Glutamatergic neuron (in vitro differentiated cells): ENCODE measurements at regions not wholly inside any gene's neighbourhood (a gene's known extent, or its start where the extent isn't known, plus 50 kb on each side); places are given as distances from the start of the nearest gene placed in this dataset.
"Not testable (repeated sequence)": the region's sequence is repeated elsewhere in the genome, so short reads cannot be mapped to it uniquely, and the experiment has no call there.

ENCODE experiments used
- DNase-seq: peaks from one replicate; pipeline ENCODE4 v3.0.0; 2022
- H3K27ac Mint-ChIP-seq: one replicate; pipeline ENCODE4 v1.8.0; 2020; ENCODE audit warnings: mild to moderate bottlenecking, mixed read lengths, inconsistent platforms; ENCODE audit not compliant: unreplicated experiment
- H3K27me3 Mint-ChIP-seq: one replicate; pipeline ENCODE4 v1.8.0; 2020; ENCODE audit warnings: mild to moderate bottlenecking, moderate library complexity, mixed read lengths, inconsistent platforms; ENCODE audit not compliant: unreplicated experiment
- H3K36me3 Mint-ChIP-seq: one replicate; pipeline ENCODE4 v1.8.0; 2020; ENCODE audit warnings: mild to moderate bottlenecking, mixed read lengths, inconsistent platforms; ENCODE audit not compliant: unreplicated experiment
- H3K4me1 Mint-ChIP-seq: one replicate; pipeline ENCODE4 v1.8.0; 2020; ENCODE audit warnings: mild to moderate bottlenecking, low read depth, mixed read lengths, inconsistent platforms; ENCODE audit not compliant: unreplicated experiment
- H3K4me3 Mint-ChIP-seq: one replicate; pipeline ENCODE4 v1.8.0; 2020; ENCODE audit warnings: mild to moderate bottlenecking, mixed read lengths, inconsistent platforms; ENCODE audit not compliant: unreplicated experiment
- H3K9me3 Mint-ChIP-seq: one replicate; pipeline ENCODE4 v1.8.0; 2020; ENCODE audit warnings: mild to moderate bottlenecking, moderate library complexity, mixed read lengths, inconsistent platforms; ENCODE audit not compliant: unreplicated experiment
- CTCF ChIP-seq: fragments of 200-600 bp; sonication (generic); IDR thresholded peaks from one replicate; pipeline ENCODE4 v1.5.0; 2021; ENCODE audit not compliant: partially characterized antibody, unreplicated experiment

- H3K9me3 Mint-ChIP-seq = no peaks in the 10 kb centered on the region
- H3K4me3 Mint-ChIP-seq = no peak overlapping the region
- no peaks in the 10 kb centered on the region for H3K36me3 Mint-ChIP-seq
- H3K4me1 Mint-ChIP-seq = no peaks in the 10 kb centered on the region
- DNase-seq = no peak
- no peak for TF ChIP-seq CTCF
- peaks cover 3% of the 10 kb centered on the region for H3K27me3 Mint-ChIP-seq
- no peak overlapping the region for H3K27ac Mint-ChIP-seq
These were observed 220.4 kb upstream of the TFPI start for GRCh38 chr2:187774551-187775071.

GRCh38 chr2:187775196-187775595 is 221.0 kb upstream of the TFPI start:
- peaks cover 3% of the 10 kb centered on the region for H3K27me3 Mint-ChIP-seq
- H3K4me1 Mint-ChIP-seq = no peaks in the 10 kb centered on the region
- TF ChIP-seq CTCF = no peak
- H3K27ac Mint-ChIP-seq = no peak overlapping the region
- no peaks in the 10 kb centered on the region for H3K9me3 Mint-ChIP-seq
- H3K36me3 Mint-ChIP-seq = no peaks in the 10 kb centered on the region
- DNase-seq = no peak
- H3K4me3 Mint-ChIP-seq = no peak overlapping the region

- H3K36me3 Mint-ChIP-seq = no peaks in the 10 kb centered on the region
These were observed 221.4 kb upstream of the TFPI start for GRCh38 chr2:187775651-187776050.

GRCh38 chr2:187782301-187782700 is 228.1 kb upstream of the TFPI start:
- H3K36me3 Mint-ChIP-seq = no peaks in the 10 kb centered on the region
- no peak overlapping the region for H3K4me3 Mint-ChIP-seq
- H3K4me1 Mint-ChIP-seq = no peaks in the 10 kb centered on the region
- no peak overlapping the region for H3K27ac Mint-ChIP-seq
- no peaks in the 10 kb centered on the region for H3K9me3 Mint-ChIP-seq
- no peaks in the 10 kb centered on the region for H3K27me3 Mint-ChIP-seq
- DNase-seq = no peak
- no peak for TF ChIP-seq CTCF

More at GRCh38 chr2:187775651-187776050, 221.4 kb upstream of the TFPI start:
- Mint-ChIP-seq H3K4me3 (no peak overlapping the region), H3K27me3 (peaks cover 3% of the 10 kb centered on the region), H3K4me1 (no peaks in the 10 kb centered on the region), H3K27ac (no peak overlapping the region), H3K9me3 (no peaks in the 10 kb centered on the region)
- TF ChIP-seq CTCF = no peak
- no peak for DNase-seq

- H3K27me3 Mint-ChIP-seq = no peaks in the 10 kb centered on the region
- H3K4me3 Mint-ChIP-seq = no peak overlapping the region
- no peaks in the 10 kb centered on the region for H3K4me1 Mint-ChIP-seq
- H3K9me3 Mint-ChIP-seq = no peaks in the 10 kb centered on the region
- no peak for DNase-seq
- no peaks in the 10 kb centered on the region for H3K36me3 Mint-ChIP-seq
- no peak overlapping the region for H3K27ac Mint-ChIP-seq
- no peak for TF ChIP-seq CTCF
These were observed 229.2 kb upstream of the TFPI start for GRCh38 chr2:187783446-187783845.

GRCh38 chr2:187784138-187784537 is 229.9 kb upstream of the TFPI start:
- not testable (repeated sequence) for H3K27ac Mint-ChIP-seq, H3K27me3 Mint-ChIP-seq, DNase-seq, H3K9me3 Mint-ChIP-seq, H3K36me3 Mint-ChIP-seq, H3K4me3 Mint-ChIP-seq, H3K4me1 Mint-ChIP-seq
